ENCODE measurements at regions not wholly inside any gene's neighbourhood (a gene's known extent, or its start where the extent isn't known, plus 50 kb on each side); places are given as distances from the start of the nearest gene placed in this dataset.

- Histone ChIP-seq H3K23ac (ENCODE audit: insufficient read length) (no peak overlapping the region), H3K27ac (ENCODE audit: low read depth, low read length) (no peak overlapping the region), H3K9ac (replicated peaks in 1 of 4; ENCODE audit: extremely low read depth in 1 of 4, low read depth in 3 of 4, low read length in 3 of 4) (no peak overlapping the region), H3K36me3 (ENCODE audit: control insufficient read depth in 2 of 4, insufficient read depth in 4 of 4, low read length in 3 of 4) (no peaks in the 10 kb centered on the region), H4K5ac (ENCODE audit: insufficient read length, low read depth, low read length) (no peak overlapping the region), H3K9me3 (ENCODE audit: insufficient read depth in 2 of 2, low read depth in 1 of 2, low read length in 1 of 2) (no peaks in the 10 kb centered on the region), H2BK5ac (ENCODE audit: low read depth, low read length) (no peak overlapping the region), H3K79me1 (ENCODE audit: low read depth, low read length) (no peaks in the 10 kb centered on the region), H3K4me3 (ENCODE audit: extremely low read depth in 1 of 4, insufficient read depth in 2 of 4, low read depth in 3 of 4, low read length in 4 of 4) (no peak overlapping the region), H4K20me1 (replicated peaks in 1 of 2; ENCODE audit: control insufficient read depth in 1 of 2, insufficient read depth in 2 of 2, low read length in 2 of 2) (no peaks in the 10 kb centered on the region), H3K27me3 (replicated peaks in 1 of 4; ENCODE audit: control insufficient read depth in 3 of 4, extremely low read depth in 1 of 4, insufficient read depth in 3 of 4, low read length in 3 of 4) (peaks cover 5 to 17% (median 8%) of the 10 kb centered on the region in 4 experiments), H3K4me2 (ENCODE audit: insufficient read depth in 1 of 2, low read depth in 2 of 2, low read length in 2 of 2) (no peak overlapping the region), H3K4me1 (replicated peaks in 1 of 4; ENCODE audit: control insufficient read depth in 3 of 4, insufficient read depth in 4 of 4, low read length in 3 of 4) (peaks cover 0 to 3% (median 2%) of the 10 kb centered on the region in 4 experiments; a peak in 4 of 7 replicates), H2AFZ (ENCODE audit: low read length) (no peak overlapping the region), H2BK15ac (ENCODE audit: low read length) (no peak overlapping the region), H2BK120ac (replicated peaks; ENCODE audit: low read depth, low read length) (no peak overlapping the region), H3K56ac (replicated peaks; ENCODE audit: insufficient read length, low read depth, low read length) (no peak overlapping the region), H2BK20ac (ENCODE audit: low read length) (no peak overlapping the region), H3K18ac (ENCODE audit: extremely low read depth, low read length) (no peak overlapping the region), H2AK5ac (ENCODE audit: low read depth, low read length) (no peak overlapping the region), H4K8ac (ENCODE audit: extremely low read depth, insufficient read depth, low read length) (no peak overlapping the region), H4K91ac (replicated peaks; ENCODE audit: insufficient read length, low read length) (no peak overlapping the region), H3K23me2 (ENCODE audit: low read depth, low read length) (peaks cover 5% of the 10 kb centered on the region; the same call in 1 of the 2 replicates), H3K4ac (replicated peaks; ENCODE audit: insufficient read length, low read depth, low read length) (no peak overlapping the region), H2BK12ac (ENCODE audit: low read depth, low read length) (no peak overlapping the region), H3K79me2 (ENCODE audit: control insufficient read depth in 1 of 2, insufficient read depth in 2 of 2, low read length in 2 of 2) (no peaks in the 10 kb centered on the region), H3K14ac (ENCODE audit: insufficient read length) (no peak overlapping the region)
- FAIRE-seq: no peak
- 82% methylated on average over 4 of the region's 4 CpGs; no CpG with 5 or more reads in 1 of the 2 experiments for WGBS, 2 experiments (ENCODE audit: extremely low coverage in 1 of 2, insufficient coverage in 1 of 2, insufficient read length in 1 of 2, insufficient replicate concordance in 2 of 2, low coverage in 1 of 2, low lambda C conversion rate in 2 of 2, missing lambda C conversion rate in 1 of 2)
- ChIA-PET CTCF (ENCODE audit: partially characterized antibody) (interaction anchor here (0.7 to 2.3 kb wide), 7 partner anchors 14 to 196 kb away, joined by 3 to 7 read pairs (median 4); no protein-coding TSS in a partner anchor), POLR2A (ENCODE audit: partially characterized antibody) (no interaction called here)
- DNase-seq (ENCODE audit: low read depth in 1 of 2, low spot score in 2 of 2): no peak
- no peak for TF ChIP-seq SIN3A (conservative IDR thresholded peaks at IDR 0.05 in 1 of 2, IDR thresholded peaks at IDR 0.05 in 1 of 2; ENCODE audit: low read depth in 1 of 2, low read length in 2 of 2)
These were observed 200.0 kb upstream of the MSX2 start for GRCh38 chr5:174524351-174524750.
